SK-N-SH treated with all-trans-retinoic acid at 6 μM for 48 hours (cell line): ENCODE measurements at regions not wholly inside any gene's neighbourhood (a gene's known extent, or its start where the extent isn't known, plus 50 kb on each side); places are given as distances from the start of the nearest gene placed in this dataset.

Source experiments
- ATAC-seq: fragments of 200-7000 bp; cut with Tn5 transposase; 3 replicates; pipeline ENCODE4 v1.9.1; 2020; ENCODE audit warnings: mild to moderate bottlenecking, moderate library complexity
- BACH2 ChIP-seq: fragments of 250-450 bp; sonication (Bioruptor Pico); IDR thresholded peaks from 2 replicates; pipeline ENCODE4 v1.9.0; 2021; ENCODE audit warnings: mild to moderate bottlenecking, borderline replicate concordance
- CREB5 ChIP-seq: fragments of 250-450 bp; sonication (Bioruptor Pico); IDR thresholded peaks from 2 replicates; pipeline ENCODE4 v1.5.1; 2020; ENCODE audit warnings: low read depth, mild to moderate bottlenecking, moderate library complexity
- CSRNP3 ChIP-seq: fragments of 250-450 bp; sonication (Bioruptor Pico); IDR thresholded peaks from 2 replicates; pipeline ENCODE4 v1.5.1; 2021; ENCODE audit warnings: mild to moderate bottlenecking, moderate library complexity
- GLIS3 ChIP-seq: fragments of 250-450 bp; sonication (Bioruptor Pico); IDR thresholded peaks from 2 replicates; pipeline ENCODE4 v1.5.0; 2020; ENCODE audit warnings: mild to moderate bottlenecking, moderate library complexity
- ISL1 ChIP-seq: fragments of 250-450 bp; sonication (Bioruptor Pico); IDR thresholded peaks from 2 replicates; pipeline ENCODE4 v2.1.2; 2022; ENCODE audit warnings: mild to moderate bottlenecking, moderate library complexity
- OSR1 ChIP-seq: fragments of 250-450 bp; sonication (Bioruptor Pico); IDR thresholded peaks from 2 replicates; pipeline ENCODE4 v1.8.0; 2022; ENCODE audit warnings: moderate library complexity, mild to moderate bottlenecking, inconsistent platforms
- PATZ1 ChIP-seq: fragments of 250-450 bp; sonication (Bioruptor Pico); IDR thresholded peaks from 2 replicates; pipeline ENCODE4 v1.8.0; 2020; ENCODE audit warnings: mild to moderate bottlenecking, moderate library complexity, borderline replicate concordance
- POU6F1 ChIP-seq: fragments of 250-450 bp; sonication (Bioruptor Pico); IDR thresholded peaks from 2 replicates; pipeline ENCODE4 v1.8.0; 2021; ENCODE audit warnings: low read depth, mild to moderate bottlenecking, moderate library complexity, borderline replicate concordance
- PPARA ChIP-seq: fragments of 250-450 bp; sonication (Bioruptor Pico); IDR thresholded peaks from 2 replicates; pipeline ENCODE4 v1.5.0; 2020; ENCODE audit warnings: mild to moderate bottlenecking, borderline replicate concordance
- SNAI2 ChIP-seq: fragments of 250-450 bp; sonication (Bioruptor Pico); IDR thresholded peaks from 2 replicates; pipeline ENCODE4 v1.5.0; 2020; ENCODE audit warnings: mild to moderate bottlenecking, moderate library complexity
- TCF4 ChIP-seq: fragments of 250-450 bp; sonication (Bioruptor Pico); IDR thresholded peaks from 2 replicates; pipeline ENCODE4 v1.8.0; 2021; ENCODE audit warnings: mild to moderate bottlenecking, moderate library complexity, borderline replicate concordance
- TOX ChIP-seq: fragments of 250-450 bp; sonication (Bioruptor Pico); IDR thresholded peaks from 2 replicates; pipeline ENCODE4 v1.8.0; 2021; ENCODE audit warnings: mild to moderate bottlenecking, moderate library complexity, borderline replicate concordance
- TSHZ2 ChIP-seq: fragments of 250-450 bp; sonication (Bioruptor Pico); IDR thresholded peaks from 2 replicates; pipeline ENCODE4 v1.5.0; 2020; ENCODE audit warnings: mild to moderate bottlenecking, moderate library complexity
- ZC3H10 ChIP-seq: fragments of 250-450 bp; sonication (Bioruptor Pico); IDR thresholded peaks from 2 replicates; pipeline ENCODE4 v1.5.1; 2021; ENCODE audit warnings: mild to moderate bottlenecking, moderate library complexity
- ZFP30 ChIP-seq: fragments of 450-650 bp; formaldehyde crosslinking; IDR thresholded peaks from 2 replicates; pipeline ENCODE4 v1.5.0; 2022; ENCODE audit warnings: mild to moderate bottlenecking, moderate library complexity
- ZNF565 ChIP-seq: fragments of 450-650 bp; formaldehyde crosslinking; conservative IDR thresholded peaks from 2 replicates; pipeline ENCODE4 v1.5.0; 2020; ENCODE audit warnings: low read depth, mild to moderate bottlenecking, moderate library complexity
- ZNF8 ChIP-seq: fragments of 450-650 bp; formaldehyde crosslinking; IDR thresholded peaks from 2 replicates; pipeline ENCODE4 v1.5.0; 2020; ENCODE audit warnings: mild to moderate bottlenecking, moderate library complexity

- no peak for ATAC-seq
- TF ChIP-seq CREB5 (CRISPR knock-in tag) (no peak), PPARA (no peak), TOX (CRISPR knock-in tag) (no peak), OSR1 (CRISPR knock-in tag) (no peak), PATZ1 (no peak), ZC3H10 (CRISPR knock-in tag) (no peak), POU6F1 (no peak)
Observed at GRCh38 chr12:24231298-24231697, 281.8 kb upstream of the SOX5 start.

GRCh38 chr12:24230061-24230701, 280.7 kb upstream of the SOX5 start:
- TF ChIP-seq GLIS3 (CRISPR knock-in tag) (no peak), ZFP30 (CRISPR knock-in tag) (no peak)
- ATAC-seq: no peak

GRCh38 chr12:24229031-24229700, 279.7 kb upstream of the SOX5 start:
- ATAC-seq: no peak
- no peak for TF ChIP-seq BACH2
- no peak for TF ChIP-seq OSR1 (CRISPR knock-in tag)
- no peak for TF ChIP-seq CSRNP3 (CRISPR knock-in tag)

GRCh38 chr12:24228371-24228770, 278.9 kb upstream of the SOX5 start:
- no peak for ATAC-seq
- TF ChIP-seq SNAI2 (no peak), CSRNP3 (CRISPR knock-in tag) (no peak), ZNF8 (no peak), PPARA (no peak), ZC3H10 (CRISPR knock-in tag) (no peak), ISL1 (CRISPR knock-in tag) (no peak), ZNF565 (CRISPR knock-in tag) (no peak), PATZ1 (no peak), ZFP30 (CRISPR knock-in tag) (no peak), OSR1 (CRISPR knock-in tag) (no peak), TSHZ2 (CRISPR knock-in tag) (no peak), TCF4 (CRISPR knock-in tag) (no peak)
- TF ChIP-seq, all 23 proteins: peak for 0
